ENCODE measurements at regions not wholly inside any gene's neighbourhood (a gene's known extent, or its start where the extent isn't known, plus 50 kb on each side); places are given as distances from the start of the nearest gene placed in this dataset.

DNA sequence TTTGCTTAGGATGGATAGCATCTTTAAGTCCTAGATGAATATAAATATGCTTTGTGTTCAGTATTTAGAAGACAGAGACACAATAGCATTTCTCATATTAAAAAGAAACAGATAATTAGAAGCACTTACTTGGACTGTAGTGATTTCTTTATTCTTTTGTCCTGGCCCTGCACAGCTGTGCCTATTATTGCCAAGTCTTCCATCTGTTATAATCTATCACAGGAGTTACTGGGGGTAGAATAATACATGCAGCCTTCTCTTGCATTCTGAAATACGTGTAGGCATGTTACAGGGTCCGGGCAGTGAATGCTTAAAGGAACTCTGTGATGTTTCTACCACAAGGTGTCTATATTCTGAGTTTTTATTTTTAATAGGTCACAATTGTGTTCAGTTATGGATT, 461.5 kb upstream of the COBL start:
- ATAC-seq (ENCODE audit: low read depth) (no peak), DNase-seq (no peak)
- no peaks in the 10 kb centered on the region for H3K27me3 Mint-ChIP-seq
- no peak for TF ChIP-seq CTCF (IDR thresholded peaks at IDR 0.05)
- no peaks in the 10 kb centered on the region for H3K4me1 Mint-ChIP-seq
- ChIA-PET POLR2A (no interaction called here), CTCF (no interaction called here)
- H3K9me3 Mint-ChIP-seq = no peaks in the 10 kb centered on the region
- intact Hi-C loops (cut with micrococcal nuclease) = no loop called here
- no peak overlapping the region for H3K27ac Mint-ChIP-seq
- no peaks in the 10 kb centered on the region for H3K36me3 Mint-ChIP-seq (ENCODE audit: low read depth)
- no peak overlapping the region for H3K4me3 Mint-ChIP-seq

GRCh38 chr7:51774178-51774577, 457.6 kb upstream of the COBL start:
- ATAC-seq (ENCODE audit: low read depth) (no peak), DNase-seq (no peak)
- H3K36me3 Mint-ChIP-seq (ENCODE audit: low read depth) = no peaks in the 10 kb centered on the region
- H3K27ac Mint-ChIP-seq = no peak overlapping the region
- H3K4me3 Mint-ChIP-seq = no peak overlapping the region
- H3K27me3 Mint-ChIP-seq = no peaks in the 10 kb centered on the region
- POLR2A ChIA-PET = no interaction called here
- no peak for TF ChIP-seq CTCF (IDR thresholded peaks at IDR 0.05)
- CTCF ChIA-PET = no interaction called here
- H3K9me3 Mint-ChIP-seq = peaks cover 5% of the 10 kb centered on the region
- no peaks in the 10 kb centered on the region for H3K4me1 Mint-ChIP-seq
- intact Hi-C loops (cut with micrococcal nuclease) = no loop called here

DNA sequence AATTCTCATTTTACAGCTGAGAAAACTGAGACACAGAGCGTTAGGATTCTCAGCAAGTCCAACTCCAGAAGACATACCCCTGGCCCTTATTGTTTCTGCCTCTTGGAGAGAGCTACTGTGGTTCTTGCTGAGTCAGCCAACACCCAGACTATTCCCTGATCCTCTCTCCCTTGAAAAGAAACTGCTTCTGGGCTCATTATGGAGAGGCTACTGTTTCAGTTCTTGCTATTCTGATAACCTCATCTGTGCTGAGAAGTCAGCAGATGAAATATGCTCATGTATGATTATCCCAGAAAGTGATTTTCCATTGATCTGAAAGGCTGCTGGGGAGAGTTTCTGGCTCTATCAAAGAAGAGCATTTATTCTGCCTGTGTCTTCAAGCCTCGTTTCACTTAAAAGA, 455.6 kb upstream of the COBL start:
- no peaks in the 10 kb centered on the region for H3K4me1 Mint-ChIP-seq
- CTCF ChIA-PET = no interaction called here

GRCh38 chr7:51764976-51765375, 448.4 kb upstream of the COBL start:
- Mint-ChIP-seq H3K27ac (no peak overlapping the region), H3K4me3 (no peak overlapping the region), H3K4me1 (no peaks in the 10 kb centered on the region), H3K9me3 (peaks cover 9% of the 10 kb centered on the region), H3K27me3 (no peaks in the 10 kb centered on the region), H3K36me3 (ENCODE audit: low read depth) (no peaks in the 10 kb centered on the region)
- no peak for TF ChIP-seq CTCF (IDR thresholded peaks at IDR 0.05)
- POLR2A ChIA-PET = no interaction called here
- intact Hi-C loops (cut with micrococcal nuclease) = no loop called here
- CTCF ChIA-PET = no interaction called here
- DNase-seq (no peak), ATAC-seq (ENCODE audit: low read depth) (no peak)

More for the DNA sequence above, 455.6 kb upstream of the COBL start:
- H3K9me3 Mint-ChIP-seq = peaks cover 5% of the 10 kb centered on the region
- DNase-seq (no peak), ATAC-seq (ENCODE audit: low read depth) (no peak)
- no peak overlapping the region for H3K27ac Mint-ChIP-seq
- no peaks in the 10 kb centered on the region for H3K36me3 Mint-ChIP-seq (ENCODE audit: low read depth)
- no peak overlapping the region for H3K4me3 Mint-ChIP-seq
- POLR2A ChIA-PET = no interaction called here
- intact Hi-C loops (cut with micrococcal nuclease) = no loop called here
- TF ChIP-seq CTCF (IDR thresholded peaks at IDR 0.05) = no peak
- H3K27me3 Mint-ChIP-seq = no peaks in the 10 kb centered on the region

DNA sequence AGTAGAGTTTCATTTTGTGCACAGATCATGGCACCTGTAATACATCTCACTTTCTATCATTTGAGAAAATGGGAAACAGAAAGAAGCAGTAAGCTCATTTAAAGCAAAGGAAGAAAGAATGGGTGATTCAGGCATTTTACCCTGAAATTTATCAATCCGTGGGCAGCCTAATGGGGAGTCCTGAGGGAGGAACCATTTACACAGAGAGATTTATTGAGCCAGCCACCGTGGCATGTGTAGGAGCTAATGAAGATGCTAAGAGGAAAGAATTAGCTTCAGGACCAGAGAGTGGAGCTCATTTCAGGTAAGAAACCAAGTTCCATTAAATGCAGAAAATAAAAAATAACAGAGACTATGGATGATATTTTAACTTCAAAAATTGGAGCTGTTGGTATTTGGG, 443.4 kb upstream of the COBL start:
- no peak overlapping the region for H3K4me3 Mint-ChIP-seq
- no peak for ATAC-seq (ENCODE audit: low read depth)

More for the DNA sequence above, 443.4 kb upstream of the COBL start:
- Mint-ChIP-seq H3K9me3 (peaks cover 9% of the 10 kb centered on the region), H3K36me3 (ENCODE audit: low read depth) (no peaks in the 10 kb centered on the region), H3K27me3 (no peaks in the 10 kb centered on the region), H3K4me1 (no peaks in the 10 kb centered on the region), H3K27ac (no peak overlapping the region)
- ChIA-PET POLR2A (no interaction called here), CTCF (no interaction called here)
- DNase-seq = no peak
- no peak for TF ChIP-seq CTCF (IDR thresholded peaks at IDR 0.05)
- intact Hi-C loops (cut with micrococcal nuclease) = no loop called here

All from activated B cell treated with CpG ODN at 0.5 μM for 24 hours (primary cell).